AG08395 (cell line): ENCODE measurements at regions not wholly inside any gene's neighbourhood (a gene's known extent, or its start where the extent isn't known, plus 50 kb on each side); places are given as distances from the start of the nearest gene placed in this dataset.
"Not testable (repeated sequence)": the region's sequence is repeated elsewhere in the genome, so short reads cannot be mapped to it uniquely, and the experiment has no call there.

Experiments used
- DNase-seq: peaks from one replicate; pipeline ENCODE4 v3.0.0; 2012; ENCODE audit warnings: mixed read lengths, low spot score

- DNase-seq, result peak; percentile 59
Observed at GRCh38 chr7:80018941-80019808, 115.5 kb upstream of the GNAI1 start.

GRCh38 chr7:80017101-80017698 lies 117.4 kb upstream of the GNAI1 start:
- DNase-seq, result no peak

DNA sequence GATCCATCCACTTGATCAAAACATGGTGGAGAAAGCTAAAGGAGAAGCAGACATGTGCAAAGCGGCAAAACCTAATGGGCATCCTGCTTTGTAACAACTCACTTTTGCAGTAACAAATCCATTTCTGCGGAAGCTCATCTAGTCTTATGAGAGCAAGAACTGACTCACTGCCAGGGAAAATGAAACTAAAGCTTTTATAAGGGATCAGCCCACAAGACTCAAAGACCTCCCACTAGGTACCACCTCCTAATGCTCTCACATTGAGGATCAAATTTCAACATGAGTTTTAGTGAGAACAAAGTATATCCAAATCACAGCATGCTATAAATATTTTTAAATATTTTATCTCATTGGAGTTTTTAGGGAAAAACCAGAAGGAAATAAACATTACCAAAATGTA lies 120.1 kb upstream of the GNAI1 start:
- no peak for DNase-seq

- DNase-seq, result no peak
Observed at GRCh38 chr7:80008039-80008438, 126.6 kb upstream of the GNAI1 start.

GRCh38 chr7:80002865-80003264 lies 131.8 kb upstream of the GNAI1 start:
- DNase-seq, result no peak

- DNase-seq, result no peak
Observed at GRCh38 chr7:79998363-79998762, 136.3 kb upstream of the GNAI1 start.

DNA sequence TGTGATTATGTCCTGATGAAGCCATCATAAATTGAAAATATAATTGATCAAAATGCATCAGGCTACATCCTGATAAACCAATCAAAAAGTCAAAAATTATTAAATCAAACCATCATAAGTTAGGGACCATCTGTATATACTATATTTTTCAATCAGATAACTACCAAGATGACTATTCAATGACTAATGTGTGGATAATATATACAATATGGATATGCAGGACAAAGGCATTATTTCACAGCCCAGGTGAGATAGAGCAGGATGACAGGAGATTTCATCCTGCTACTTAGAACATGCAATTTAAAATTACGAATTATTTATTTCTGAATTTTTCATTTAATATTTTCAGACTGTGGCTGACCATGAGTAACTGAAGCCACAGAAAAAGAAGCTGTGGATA lies 137.3 kb upstream of the GNAI1 start:
- DNase-seq, result no peak

- DNase-seq, result not testable (repeated sequence)
Observed at GRCh38 chr7:79995741-79996140, 138.9 kb upstream of the GNAI1 start.

DNA sequence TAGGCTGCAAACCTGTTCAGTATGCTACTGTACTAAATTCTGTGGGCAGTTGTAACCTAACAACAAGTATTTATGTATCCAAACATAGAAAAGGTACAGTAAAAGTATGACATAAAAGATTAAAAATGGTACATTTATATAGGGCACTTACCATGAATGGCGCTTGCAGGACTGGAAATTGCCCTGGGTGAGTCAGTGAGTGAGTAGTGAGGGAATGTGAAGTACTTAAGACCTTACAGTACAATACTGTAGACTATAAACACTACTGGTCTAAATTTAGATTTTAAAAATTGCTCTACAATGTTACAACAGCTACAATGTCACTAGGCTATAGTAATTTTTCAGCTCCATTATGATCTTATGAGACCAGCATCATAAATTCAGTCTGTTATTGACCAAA lies 146.0 kb upstream of the GNAI1 start:
- no peak for DNase-seq

GRCh38 chr7:79984210-79984609 lies 150.4 kb upstream of the GNAI1 start:
- DNase-seq, result peak; percentile 2

- DNase-seq, result peak; percentile 7
Observed at GRCh38 chr7:79982141-79982770, 152.4 kb upstream of the GNAI1 start.

DNA sequence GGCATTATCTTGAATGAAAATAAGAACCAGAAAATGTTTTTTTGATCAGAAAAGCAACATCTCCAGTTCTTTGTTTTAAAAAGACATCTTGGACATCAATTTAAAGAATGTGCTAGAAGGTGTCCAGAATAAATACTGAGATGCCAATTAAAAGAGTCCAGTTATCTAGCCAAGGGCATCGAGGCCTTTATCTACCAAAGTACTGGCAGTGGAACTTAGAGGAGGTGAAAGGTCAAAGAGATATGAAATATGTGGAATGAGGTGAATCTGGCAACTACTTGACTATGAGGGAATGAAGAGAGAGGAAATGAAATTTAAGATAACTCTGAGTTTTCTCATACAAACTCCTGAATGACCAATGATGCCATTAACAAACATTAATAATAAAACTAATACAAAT lies 154.3 kb upstream of the GNAI1 start:
- no peak for DNase-seq

GRCh38 chr7:79979437-79979836 lies 155.2 kb upstream of the GNAI1 start:
- no peak for DNase-seq

DNA sequence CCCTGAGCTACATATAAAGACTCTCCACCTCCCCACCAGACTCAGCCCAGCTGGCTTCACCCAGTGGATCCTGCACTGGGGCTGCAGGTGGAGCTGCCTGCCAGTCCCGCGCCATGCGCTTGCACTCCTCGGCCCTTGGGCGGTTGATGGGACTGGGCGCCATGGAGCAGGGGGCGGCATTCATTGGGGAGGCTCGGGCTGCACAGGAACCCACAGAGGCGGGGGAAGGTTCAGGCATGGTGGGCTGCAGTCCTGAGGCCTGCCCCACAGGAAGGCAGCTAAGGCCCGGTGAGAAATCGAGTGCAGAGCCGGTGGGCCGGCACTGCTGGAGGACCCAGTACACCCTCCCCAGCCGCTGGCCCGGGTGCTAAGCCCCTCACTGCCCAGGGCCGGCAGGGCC lies 157.2 kb upstream of the GNAI1 start:
- DNase-seq, result no peak

DNA sequence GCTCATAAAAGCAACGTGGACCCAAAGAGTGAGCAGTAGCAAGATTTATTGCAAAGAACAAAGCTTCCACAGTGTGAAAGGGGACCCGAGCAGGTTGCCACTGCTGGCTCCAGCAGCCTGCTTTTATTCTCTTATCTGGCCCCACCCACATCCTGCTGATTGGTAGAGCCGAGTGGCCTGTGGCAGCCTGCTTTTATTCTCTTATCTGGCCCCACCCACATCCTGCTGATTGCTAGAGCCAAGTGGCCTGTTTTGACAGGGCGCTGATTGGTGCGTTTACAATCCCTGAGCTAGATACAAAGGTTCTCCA lies 158.0 kb upstream of the GNAI1 start:
- not testable (repeated sequence) for DNase-seq

GRCh38 chr7:79975986-79976710 lies 158.5 kb upstream of the GNAI1 start:
- not testable (repeated sequence) for DNase-seq

- DNase-seq, result no peak
Observed at GRCh38 chr7:79973455-79973854, 161.2 kb upstream of the GNAI1 start.

DNA sequence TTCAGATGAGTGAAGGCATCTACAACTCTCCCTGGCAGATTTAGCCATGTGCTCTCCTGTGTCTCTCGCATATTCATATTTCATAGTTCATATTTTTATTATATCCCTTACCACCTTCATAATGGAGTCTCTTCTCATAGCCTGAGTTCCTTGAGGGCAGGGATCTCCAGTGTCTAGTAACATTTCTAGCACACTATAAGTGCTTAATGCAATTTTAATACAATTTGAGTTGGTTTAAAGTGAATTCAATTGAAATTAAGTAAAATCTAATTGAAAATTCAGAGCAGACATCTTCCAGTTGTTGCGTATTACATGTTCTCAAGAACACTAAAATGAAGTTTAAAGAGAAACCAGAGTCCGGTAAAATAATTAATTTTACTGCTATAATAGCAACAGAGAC lies 163.6 kb upstream of the GNAI1 start:
- DNase-seq, result no peak

GRCh38 chr7:79968894-79969293 lies 165.7 kb upstream of the GNAI1 start:
- DNase-seq, result no peak

GRCh38 chr7:79968077-79968648 lies 166.5 kb upstream of the GNAI1 start:
- DNase-seq, result no peak

- no peak for DNase-seq
Observed at GRCh38 chr7:79965946-79966345, 168.7 kb upstream of the GNAI1 start.

GRCh38 chr7:79964463-79964862 lies 170.2 kb upstream of the GNAI1 start:
- DNase-seq, result no peak
